Kasumi-1 (cell line): ENCODE measurements at regions not wholly inside any gene's neighbourhood (a gene's known extent, or its start where the extent isn't known, plus 50 kb on each side); places are given as distances from the start of the nearest gene placed in this dataset.

ENCODE experiments used
- DNase-seq, 2 experiments: peaks; one replicate each; lab custom pipeline; 2025; lab: John Stamatoyannopoulos, UW

DNA sequence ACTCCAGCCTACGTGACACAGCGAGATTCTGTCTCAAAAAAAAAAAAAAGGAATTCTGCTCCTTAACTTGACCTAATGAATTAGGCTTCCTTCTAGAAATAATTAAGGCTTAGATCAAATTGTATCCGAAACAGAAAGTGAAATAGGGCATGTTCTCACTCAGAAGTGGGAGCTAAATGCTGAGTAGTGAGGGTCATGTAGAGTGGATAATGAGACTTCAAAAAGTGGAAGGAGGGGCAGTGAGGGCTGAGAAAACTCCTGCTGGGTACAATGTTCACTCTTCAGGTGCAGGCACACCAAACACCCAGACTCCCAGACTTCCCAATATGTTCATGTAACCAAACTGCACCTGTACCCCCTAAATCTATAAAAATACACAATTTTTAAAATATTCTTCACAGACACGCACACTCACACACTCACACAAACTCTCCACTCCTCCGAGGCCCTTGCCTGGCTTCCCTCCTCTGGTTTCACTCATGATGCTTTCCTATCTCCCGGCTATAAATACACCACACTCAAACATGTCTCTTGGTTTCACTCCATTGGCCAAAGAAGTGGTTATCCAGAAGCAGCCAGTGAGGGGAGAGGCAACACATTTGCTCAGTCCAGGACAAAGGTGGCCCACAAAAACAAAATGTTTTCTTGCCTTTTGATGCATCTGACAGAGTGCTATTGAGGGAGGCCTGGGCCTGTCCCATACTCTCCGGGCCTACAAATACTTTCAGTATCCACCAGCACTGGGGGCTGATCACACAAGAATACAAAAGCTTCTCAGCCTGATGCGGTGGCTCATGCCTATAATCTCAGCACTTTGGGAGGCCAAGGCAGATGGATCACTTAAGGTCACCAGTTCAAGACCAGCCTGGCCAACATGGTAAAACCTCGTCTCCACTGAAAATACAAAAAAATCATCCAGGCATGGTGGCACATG is 249.2 kb downstream of the TOMM20 start:
- no peak for DNase-seq

DNA sequence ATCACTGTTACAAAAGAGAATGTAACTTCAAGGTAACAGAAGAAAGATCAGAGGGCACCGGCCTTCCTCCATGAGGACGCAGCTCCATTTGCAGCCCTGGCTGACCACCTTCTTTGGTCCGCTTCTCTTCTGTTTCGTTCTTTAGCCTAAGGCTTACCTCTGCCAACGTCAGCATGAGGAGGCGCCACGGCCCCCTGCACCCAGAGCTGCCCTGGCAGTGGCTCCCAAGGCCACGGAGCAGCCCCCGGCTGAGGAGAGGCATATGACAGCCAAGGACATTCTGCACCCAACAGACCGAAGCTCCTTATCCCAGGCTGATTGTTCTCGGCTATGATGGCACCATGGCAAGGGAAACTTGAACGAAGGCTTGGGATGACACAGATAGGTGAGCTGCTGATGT is 250.3 kb downstream of the TOMM20 start:
- DNase-seq: no peak

DNA sequence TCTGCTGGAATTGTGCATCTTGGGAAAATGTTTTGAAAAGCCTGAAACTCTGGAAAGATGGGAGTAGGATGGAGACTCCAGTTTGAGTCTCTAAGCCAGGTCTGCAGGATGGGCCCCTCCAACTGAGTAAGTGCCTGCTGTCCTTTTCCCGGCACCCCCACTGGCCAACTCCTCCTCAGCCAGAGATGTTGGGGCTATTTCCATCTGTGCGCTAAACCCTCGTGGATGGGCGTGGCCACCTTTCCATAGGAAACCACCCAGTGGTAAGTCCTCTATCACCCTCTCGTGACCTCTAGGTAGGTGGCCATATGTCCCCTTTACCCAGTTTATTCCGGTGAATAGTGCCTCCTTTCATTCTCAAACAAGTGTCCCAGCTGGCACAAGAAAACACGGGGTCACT is 250.9 kb downstream of the TOMM20 start:
- DNase-seq: no peak

- DNase-seq: peak; percentile 57 to 66
Observed at GRCh38 chr1:234875953-234876855, 252.4 kb downstream of the TOMM20 start.

DNA sequence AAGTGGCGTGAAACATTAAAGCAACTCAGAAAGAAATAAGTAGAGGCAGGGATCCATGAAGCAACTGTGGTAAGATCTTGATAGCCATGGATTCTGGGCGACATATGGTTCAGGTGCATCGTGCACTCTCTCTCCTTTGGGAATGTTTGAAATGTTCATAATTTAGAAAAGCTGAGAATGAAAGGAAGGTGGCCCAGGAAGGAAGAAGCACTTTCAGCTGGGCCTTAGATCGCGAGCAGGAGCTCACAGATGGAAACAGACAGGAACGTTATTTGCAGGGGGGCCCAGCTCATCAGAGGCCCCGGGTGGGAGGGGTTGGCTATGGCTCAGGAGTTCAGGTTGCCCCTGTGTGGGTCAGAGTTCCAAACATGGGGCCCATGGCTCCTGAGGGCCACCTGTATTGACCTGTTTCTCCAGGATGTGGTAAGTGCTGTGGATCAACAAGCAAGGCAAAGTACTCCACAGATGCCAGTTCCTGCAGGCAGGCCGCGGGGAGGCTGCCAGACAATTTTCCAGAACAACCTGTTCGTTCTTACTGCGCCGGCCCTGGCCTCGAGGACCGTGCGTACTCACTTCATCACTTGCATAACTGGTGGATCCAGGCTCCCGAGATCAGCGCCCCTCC is 253.2 kb downstream of the TOMM20 start:
- DNase-seq: no peak

- no peak for DNase-seq
Observed at GRCh38 chr1:234874291-234875288, 254.0 kb downstream of the TOMM20 start.

GRCh38 chr1:234871710-234872271 is 256.8 kb downstream of the TOMM20 start:
- DNase-seq: no peak

- no peak for DNase-seq
Observed at GRCh38 chr1:234871039-234871709, 257.5 kb downstream of the TOMM20 start.

GRCh38 chr1:234870020-234870981 is 258.3 kb downstream of the TOMM20 start:
- DNase-seq: no peak

DNA sequence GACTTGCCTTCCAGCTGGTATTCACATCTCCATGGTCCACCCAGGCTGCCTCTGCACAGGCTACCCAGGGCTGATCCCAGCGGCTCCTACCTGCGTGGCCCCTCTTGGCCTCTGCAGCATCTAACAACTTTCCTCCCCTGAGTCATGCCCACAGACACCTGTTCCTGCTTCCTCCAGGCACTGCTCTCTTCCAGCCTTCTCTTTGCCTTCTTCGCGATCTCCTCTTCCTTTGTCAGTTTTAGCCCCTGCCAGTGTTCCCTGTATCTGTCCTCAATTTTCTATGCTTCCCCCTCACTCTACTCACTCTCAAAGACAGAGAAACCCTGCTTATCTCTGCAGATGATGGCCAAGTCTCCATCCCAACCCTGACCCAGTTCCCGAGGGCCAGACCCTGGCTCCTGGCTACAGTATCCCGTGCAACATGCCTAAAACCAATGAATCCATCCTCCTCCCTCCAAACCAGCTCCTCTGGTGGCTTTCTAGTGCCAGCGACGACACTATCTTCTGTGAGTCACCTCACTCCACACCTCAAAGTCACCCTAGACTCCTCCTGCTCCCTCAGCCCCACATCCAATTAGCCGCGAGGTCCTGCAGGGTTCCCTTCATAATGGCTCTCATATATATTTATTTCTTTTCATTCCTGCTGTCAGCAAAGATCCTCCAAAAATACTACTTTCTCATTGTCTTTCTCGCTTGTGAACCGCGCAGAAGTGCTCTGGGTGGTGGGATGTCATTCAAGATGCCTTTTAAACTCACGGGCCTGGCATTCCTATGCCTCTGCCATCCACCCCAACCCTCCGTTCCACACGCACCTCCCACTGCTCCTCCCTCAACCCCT is 259.2 kb downstream of the TOMM20 start:
- DNase-seq: no peak

- DNase-seq: no peak
Observed at GRCh38 chr1:234868296-234869147, 258.5 kb upstream of the IRF2BP2 start.

- no peak for DNase-seq
Observed at GRCh38 chr1:234866007-234866866, 256.3 kb upstream of the IRF2BP2 start.

- no peak for DNase-seq
Observed at GRCh38 chr1:234865171-234866006, 255.4 kb upstream of the IRF2BP2 start.

- DNase-seq: no peak
Observed at GRCh38 chr1:234864116-234864515, 254.1 kb upstream of the IRF2BP2 start.

DNA sequence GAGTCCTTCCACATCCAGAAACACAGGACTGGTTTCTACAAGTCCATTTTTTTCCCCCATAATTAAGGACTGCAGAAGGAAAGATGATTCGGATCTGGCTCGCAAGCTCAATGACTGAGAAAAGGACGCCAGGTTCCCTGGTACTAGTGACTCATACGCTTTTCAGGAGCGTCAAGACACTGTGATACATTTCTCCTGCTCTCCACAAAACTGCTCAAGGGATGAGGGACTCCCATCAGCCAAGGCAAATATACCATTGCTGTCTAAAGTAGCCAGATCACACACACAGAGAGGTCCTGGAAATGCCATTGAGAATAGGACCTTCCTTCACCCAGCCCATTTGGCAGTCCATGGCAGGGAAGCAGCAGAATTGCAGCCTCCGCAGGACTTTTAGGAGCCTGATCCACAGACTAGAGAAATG is 253.6 kb upstream of the IRF2BP2 start:
- no peak for DNase-seq
